ENCODE measurements at regions not wholly inside any gene's neighbourhood (a gene's known extent, or its start where the extent isn't known, plus 50 kb on each side); places are given as distances from the start of the nearest gene placed in this dataset.
"Not testable (repeated sequence)": the region's sequence is repeated elsewhere in the genome, so short reads cannot be mapped to it uniquely, and the experiment has no call there.

- no peak for DNase-seq
Measured at GRCh38 chr2:13252615-13253014, 535.9 kb downstream of the TRIB2 start.

- DNase-seq = no peak
Measured at GRCh38 chr2:13255485-13255884, 538.7 kb downstream of the TRIB2 start.

GRCh38 chr2:13260402-13260801 is 543.7 kb downstream of the TRIB2 start:
- DNase-seq = no peak

GRCh38 chr2:13266166-13266565 is 549.4 kb downstream of the TRIB2 start:
- no peak for DNase-seq

DNA sequence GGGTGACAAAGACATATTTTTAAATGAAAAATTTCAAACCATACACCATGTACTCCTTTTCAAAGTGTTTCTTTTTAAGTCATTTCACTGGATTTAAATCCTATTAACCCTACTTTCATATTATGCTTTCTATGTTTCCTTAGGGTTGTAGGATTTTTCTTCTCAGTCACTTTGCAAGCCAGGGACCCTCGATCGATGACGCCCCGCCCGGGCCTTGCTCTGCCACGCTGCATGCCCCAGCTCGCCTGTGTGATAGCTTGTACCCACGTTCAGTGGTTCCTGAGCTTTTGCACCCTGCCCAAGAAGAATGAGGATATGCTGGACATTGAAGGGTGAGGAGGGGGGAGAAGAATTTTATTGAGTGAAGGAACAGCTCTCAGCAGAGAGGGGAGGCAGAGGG is 568.0 kb downstream of the TRIB2 start:
- DNase-seq = no peak

- DNase-seq = no peak
Measured at GRCh38 chr2:13289310-13289709, 572.6 kb downstream of the TRIB2 start.

GRCh38 chr2:13308478-13308805 is 591.7 kb downstream of the TRIB2 start:
- DNase-seq = not testable (repeated sequence)

- no peak for DNase-seq
Measured at GRCh38 chr2:13308989-13309388, 592.3 kb downstream of the TRIB2 start.

DNA sequence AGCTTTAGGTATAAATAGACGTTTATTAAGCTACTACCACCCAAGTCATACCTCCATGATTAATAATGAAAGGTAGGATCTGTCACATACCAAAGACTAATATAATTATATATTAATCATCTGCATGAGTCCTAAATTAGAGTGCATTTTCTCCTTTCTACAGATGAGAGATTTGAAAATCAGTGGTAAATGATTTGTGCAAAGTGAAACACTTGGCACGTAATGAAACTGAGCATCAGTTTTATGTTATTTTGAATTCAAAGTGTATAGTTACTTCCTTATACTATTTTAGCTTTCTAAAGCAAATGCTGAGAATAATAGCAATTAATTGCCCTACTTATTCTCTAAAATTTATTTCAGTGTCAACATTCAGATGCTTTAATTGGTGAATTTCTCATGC is 615.3 kb downstream of the TRIB2 start:
- no peak for DNase-seq

DNA sequence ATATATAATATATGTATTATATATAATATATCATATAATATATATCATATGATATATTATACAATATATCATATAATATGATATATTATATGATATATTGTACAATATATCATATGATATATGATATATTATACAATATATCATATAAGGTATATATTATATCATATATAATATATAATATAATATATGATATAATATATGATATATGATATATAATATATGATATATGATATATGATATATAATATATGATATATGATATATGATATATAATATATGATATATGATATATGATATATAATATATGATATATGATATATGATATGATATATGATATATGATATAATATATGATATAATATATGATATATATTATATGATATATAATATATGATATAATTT is 617.3 kb downstream of the TRIB2 start:
- not testable (repeated sequence) for DNase-seq

- DNase-seq = no peak
Measured at GRCh38 chr2:13334545-13334944, 617.8 kb downstream of the TRIB2 start.

- DNase-seq = no peak
Measured at GRCh38 chr2:13335862-13336535, 619.3 kb downstream of the TRIB2 start.

DNA sequence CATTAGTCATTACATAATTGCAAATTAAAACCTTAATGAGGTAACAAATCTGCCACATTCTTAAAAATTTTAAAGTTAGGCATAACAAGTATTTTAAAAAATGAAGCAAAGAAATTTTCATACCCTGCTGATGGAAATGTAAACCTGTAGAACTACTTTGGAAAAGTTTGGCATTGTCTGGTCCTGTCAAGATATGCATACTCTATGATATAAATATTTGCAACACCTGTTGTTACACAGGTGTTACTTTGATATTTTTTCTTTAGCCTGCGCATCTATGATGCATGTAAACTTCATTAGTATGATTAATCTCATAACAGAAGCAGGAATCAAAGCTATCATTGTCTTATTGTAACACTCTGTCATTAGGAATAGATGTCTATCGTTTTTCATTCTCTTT is 634.3 kb downstream of the TRIB2 start:
- no peak for DNase-seq

GRCh38 chr2:13353083-13353482 is 636.3 kb downstream of the TRIB2 start:
- DNase-seq = no peak

DNA sequence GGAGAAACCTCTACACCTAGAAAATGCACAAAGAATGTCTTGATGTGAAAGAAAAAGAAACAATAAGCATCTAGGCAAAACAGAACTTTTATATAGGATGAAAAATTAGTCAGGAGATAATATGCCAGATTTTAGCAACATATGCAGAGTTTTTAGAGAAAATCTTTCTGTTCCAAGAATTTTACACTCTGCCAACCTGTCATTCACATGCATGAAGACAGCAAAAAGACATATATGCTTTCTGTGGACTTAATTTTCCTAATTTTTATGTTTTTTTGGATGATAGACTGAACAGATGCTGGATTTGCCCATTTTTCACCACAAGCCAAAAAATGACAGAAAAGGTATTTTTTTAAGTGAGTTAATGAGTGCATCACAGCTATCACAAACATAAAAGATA is 637.3 kb downstream of the TRIB2 start:
- DNase-seq = no peak

- DNase-seq = not testable (repeated sequence)
Measured at GRCh38 chr2:13381928-13382327, 665.2 kb downstream of the TRIB2 start.

- not testable (repeated sequence) for DNase-seq
Measured at GRCh38 chr2:13389172-13389571, 672.4 kb downstream of the TRIB2 start.

- no peak for DNase-seq
Measured at GRCh38 chr2:13390676-13391075, 673.9 kb downstream of the TRIB2 start.

DNA sequence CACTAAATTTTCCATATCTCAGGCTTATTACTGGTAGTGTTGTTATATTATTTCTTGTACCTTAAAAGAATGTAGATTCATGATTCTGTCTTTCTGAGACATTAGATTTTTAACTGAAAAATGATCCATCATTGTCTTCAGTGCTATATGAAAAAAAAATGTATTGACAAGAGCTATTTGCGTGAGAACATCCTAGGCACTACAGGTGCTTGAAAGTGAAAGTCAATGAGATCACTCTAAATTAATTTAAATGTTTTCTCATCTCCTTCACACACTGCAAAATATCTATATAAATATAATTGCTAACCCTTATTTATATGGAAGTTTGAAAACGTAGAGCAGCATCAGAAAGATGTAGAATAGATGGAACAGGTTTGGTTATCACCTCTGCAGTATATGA is 684.6 kb downstream of the TRIB2 start:
- DNase-seq = no peak

GRCh38 chr2:13413989-13414388 is 697.3 kb downstream of the TRIB2 start:
- DNase-seq = no peak

GRCh38 chr2:13414897-13415296 is 698.2 kb downstream of the TRIB2 start:
- DNase-seq = no peak

GRCh38 chr2:13433954-13434353 is 717.2 kb downstream of the TRIB2 start:
- DNase-seq = no peak

- DNase-seq = not testable (repeated sequence)
Measured at GRCh38 chr2:13443554-13444261, 727.0 kb downstream of the TRIB2 start.

DNA sequence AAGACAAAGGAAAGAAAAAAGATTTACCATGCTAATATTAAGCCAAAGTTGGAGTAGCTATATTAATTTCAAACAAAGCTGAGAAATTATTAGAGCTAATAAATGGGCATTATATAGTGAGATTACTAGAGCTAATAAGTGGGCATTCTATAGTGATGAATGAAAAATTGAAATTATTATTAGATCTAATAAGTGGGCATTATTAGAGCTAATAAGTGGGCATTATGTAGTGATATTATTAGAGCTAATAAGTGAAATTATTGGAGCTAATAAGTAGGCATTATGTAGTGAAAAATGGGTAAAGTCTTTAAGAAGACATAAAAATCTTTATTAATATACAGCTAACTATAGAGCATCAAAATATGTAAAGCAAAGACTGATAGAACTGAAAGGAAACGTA is 745.7 kb downstream of the TRIB2 start:
- DNase-seq = no peak

GRCh38 chr2:13466076-13466475 is 749.3 kb downstream of the TRIB2 start:
- no peak for DNase-seq

Measured in SIG-M5 (cell line).